ENCODE measurements at regions not wholly inside any gene's neighbourhood (a gene's known extent, or its start where the extent isn't known, plus 50 kb on each side); places are given as distances from the start of the nearest gene placed in this dataset.

DNA sequence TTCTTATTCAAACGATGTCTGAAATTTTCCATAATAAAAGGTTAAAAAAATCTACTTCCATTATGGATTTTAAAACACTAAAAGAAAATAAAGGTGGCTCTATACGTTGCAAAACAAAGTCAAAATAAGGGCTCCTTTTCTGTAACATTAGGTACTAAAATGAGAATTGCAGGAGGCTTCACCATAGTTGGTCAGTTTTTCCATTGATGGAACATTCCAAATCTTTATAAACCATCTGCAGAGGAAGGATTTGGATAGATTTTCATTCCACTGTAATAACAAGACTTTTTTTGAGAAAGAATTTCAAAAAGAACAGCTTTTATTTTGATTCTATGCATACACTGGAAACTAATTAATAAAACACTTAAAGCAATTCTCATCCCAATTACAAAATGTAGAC lies 145.6 kb downstream of the LURAP1L start:
- Histone ChIP-seq H3K4me3 (ENCODE audit: low read depth in 1 of 2, low read length in 2 of 2) (no peak overlapping the region), H3K4me1 (ENCODE audit: insufficient read depth, low read length) (no peaks in the 10 kb centered on the region), H3K27me3 (ENCODE audit: insufficient read depth, low read length, poor library complexity) (no peaks in the 10 kb centered on the region), H3K27ac (ENCODE audit: low read length) (no peak overlapping the region), H3K79me2 (ENCODE audit: insufficient read depth, low read length) (no peaks in the 10 kb centered on the region), H3K36me3 (ENCODE audit: insufficient read depth, low read length) (no peaks in the 10 kb centered on the region), H3K4me2 (ENCODE audit: insufficient read depth, low read length) (no peak overlapping the region), H4K20me1 (ENCODE audit: insufficient read depth, low read length) (no peaks in the 10 kb centered on the region), H3K9ac (ENCODE audit: low read depth, low read length) (no peak overlapping the region), H2AFZ (ENCODE audit: low read depth, low read length) (no peak overlapping the region), H3K9me3 (ENCODE audit: insufficient read depth, low read length, severe bottlenecking) (no peaks in the 10 kb centered on the region)
- DNase-seq (no peak), ATAC-seq (ENCODE audit: insufficient read depth, low read depth) (no peak)
- TF ChIP-seq, protein P1, sequence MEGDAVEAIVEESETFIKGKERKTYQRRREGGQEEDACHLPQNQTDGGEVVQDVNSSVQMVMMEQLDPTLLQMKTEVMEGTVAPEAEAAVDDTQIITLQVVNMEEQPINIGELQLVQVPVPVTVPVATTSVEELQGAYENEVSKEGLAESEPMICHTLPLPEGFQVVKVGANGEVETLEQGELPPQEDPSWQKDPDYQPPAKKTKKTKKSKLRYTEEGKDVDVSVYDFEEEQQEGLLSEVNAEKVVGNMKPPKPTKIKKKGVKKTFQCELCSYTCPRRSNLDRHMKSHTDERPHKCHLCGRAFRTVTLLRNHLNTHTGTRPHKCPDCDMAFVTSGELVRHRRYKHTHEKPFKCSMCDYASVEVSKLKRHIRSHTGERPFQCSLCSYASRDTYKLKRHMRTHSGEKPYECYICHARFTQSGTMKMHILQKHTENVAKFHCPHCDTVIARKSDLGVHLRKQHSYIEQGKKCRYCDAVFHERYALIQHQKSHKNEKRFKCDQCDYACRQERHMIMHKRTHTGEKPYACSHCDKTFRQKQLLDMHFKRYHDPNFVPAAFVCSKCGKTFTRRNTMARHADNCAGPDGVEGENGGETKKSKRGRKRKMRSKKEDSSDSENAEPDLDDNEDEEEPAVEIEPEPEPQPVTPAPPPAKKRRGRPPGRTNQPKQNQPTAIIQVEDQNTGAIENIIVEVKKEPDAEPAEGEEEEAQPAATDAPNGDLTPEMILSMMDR (IDR thresholded peaks at IDR 0.05; ENCODE audit: borderline replicate concordance, extremely low read depth, low read length, poor library complexity, severe bottlenecking): no peak
- no peak for TF ChIP-seq EZH2 (IDR thresholded peaks at IDR 0.05; ENCODE audit: borderline replicate concordance, low read depth, low read length, severe bottlenecking)

DNA sequence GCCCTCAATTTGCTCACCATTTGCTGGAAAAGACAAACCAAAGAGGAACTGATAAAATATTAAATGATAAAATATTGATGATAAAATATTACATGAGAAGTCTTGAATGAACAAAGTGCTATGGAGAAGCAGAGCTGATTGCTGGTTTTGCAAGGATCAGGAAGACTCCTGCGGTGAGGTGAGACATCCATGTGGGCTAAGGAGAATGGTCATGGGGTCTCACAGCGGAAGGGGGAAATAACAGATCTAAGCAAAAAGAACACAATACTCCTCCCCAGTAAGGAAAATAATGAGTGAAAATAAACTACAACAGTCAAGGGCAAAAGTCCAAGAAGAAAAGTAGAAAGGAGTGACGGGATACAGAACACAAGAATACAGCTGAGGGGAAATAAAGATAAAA lies 146.8 kb downstream of the LURAP1L start:
- H3K4me1 ChIP-seq (ENCODE audit: insufficient read depth, low read length): no peaks in the 10 kb centered on the region
- TF ChIP-seq EZH2 (IDR thresholded peaks at IDR 0.05; ENCODE audit: borderline replicate concordance, low read depth, low read length, severe bottlenecking): no peak
- TF ChIP-seq, protein P1 (IDR thresholded peaks at IDR 0.05; ENCODE audit: borderline replicate concordance, extremely low read depth, low read length, poor library complexity, severe bottlenecking): no peak
- no peaks in the 10 kb centered on the region for H3K79me2 ChIP-seq (ENCODE audit: insufficient read depth, low read length)
- H4K20me1 ChIP-seq (ENCODE audit: insufficient read depth, low read length): no peaks in the 10 kb centered on the region
- H3K9me3 ChIP-seq (ENCODE audit: insufficient read depth, low read length, severe bottlenecking): no peaks in the 10 kb centered on the region
- H3K36me3 ChIP-seq (ENCODE audit: insufficient read depth, low read length): no peaks in the 10 kb centered on the region
- H3K4me3 ChIP-seq (ENCODE audit: low read depth in 1 of 2, low read length in 2 of 2): no peak overlapping the region
- no peak overlapping the region for H2AFZ ChIP-seq (ENCODE audit: low read depth, low read length)
- H3K27me3 ChIP-seq (ENCODE audit: insufficient read depth, low read length, poor library complexity): no peaks in the 10 kb centered on the region
- ATAC-seq (ENCODE audit: insufficient read depth, low read depth) (no peak), DNase-seq (no peak)
- H3K27ac ChIP-seq (ENCODE audit: low read length): no peak overlapping the region
- H3K4me2 ChIP-seq (ENCODE audit: insufficient read depth, low read length): no peak overlapping the region
- no peak overlapping the region for H3K9ac ChIP-seq (ENCODE audit: low read depth, low read length)

DNA sequence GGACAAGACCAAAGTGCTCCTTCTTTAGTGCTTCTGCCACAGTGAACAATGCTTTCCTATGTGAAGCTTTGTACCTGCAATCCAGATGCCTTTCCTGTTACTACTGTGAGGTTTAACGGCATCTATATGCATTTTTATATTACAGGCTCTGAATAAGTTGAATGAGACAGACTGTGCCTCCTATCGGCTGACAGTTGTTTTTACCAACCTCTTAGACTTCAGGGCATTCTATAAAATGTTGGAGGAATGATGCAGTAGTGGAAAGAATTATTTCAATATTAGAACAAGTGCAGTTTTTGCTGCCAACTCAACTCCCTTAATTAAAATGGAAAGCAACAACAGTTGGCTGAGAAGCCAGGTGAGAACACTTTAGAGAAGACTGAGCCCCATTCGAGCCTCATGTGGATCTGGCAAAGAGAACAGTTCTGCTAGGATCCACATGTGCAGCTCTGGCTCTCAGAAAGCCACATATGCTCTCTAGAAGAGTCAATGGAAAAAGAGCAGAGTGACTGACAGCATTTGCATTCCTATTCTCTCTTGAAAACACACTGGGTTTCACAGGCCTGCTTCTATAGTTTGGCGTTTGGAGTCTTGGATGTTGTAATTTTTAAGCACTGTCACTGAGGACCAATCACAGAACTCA lies 147.5 kb downstream of the LURAP1L start:
- Histone ChIP-seq H3K4me3 (ENCODE audit: low read depth in 1 of 2, low read length in 2 of 2) (no peak overlapping the region), H3K79me2 (ENCODE audit: insufficient read depth, low read length) (no peaks in the 10 kb centered on the region), H3K27me3 (ENCODE audit: insufficient read depth, low read length, poor library complexity) (no peaks in the 10 kb centered on the region), H3K9me3 (ENCODE audit: insufficient read depth, low read length, severe bottlenecking) (no peaks in the 10 kb centered on the region), H3K9ac (ENCODE audit: low read depth, low read length) (no peak overlapping the region), H3K36me3 (ENCODE audit: insufficient read depth, low read length) (no peaks in the 10 kb centered on the region), H3K4me2 (ENCODE audit: insufficient read depth, low read length) (no peak overlapping the region), H2AFZ (ENCODE audit: low read depth, low read length) (no peak overlapping the region), H3K4me1 (ENCODE audit: insufficient read depth, low read length) (no peaks in the 10 kb centered on the region), H4K20me1 (ENCODE audit: insufficient read depth, low read length) (no peaks in the 10 kb centered on the region), H3K27ac (ENCODE audit: low read length) (no peak overlapping the region)
- ATAC-seq (ENCODE audit: insufficient read depth, low read depth) (no peak), DNase-seq (no peak)
- TF ChIP-seq EZH2 (IDR thresholded peaks at IDR 0.05; ENCODE audit: borderline replicate concordance, low read depth, low read length, severe bottlenecking): no peak
- TF ChIP-seq, protein P1 (IDR thresholded peaks at IDR 0.05; ENCODE audit: borderline replicate concordance, extremely low read depth, low read length, poor library complexity, severe bottlenecking): no peak

Measured in DND-41 (cell line).